GM12864 (cell line): ENCODE measurements at regions not wholly inside any gene's neighbourhood (a gene's known extent, or its start where the extent isn't known, plus 50 kb on each side); places are given as distances from the start of the nearest gene placed in this dataset.

Source experiments
- DNase-seq: peaks from one replicate; pipeline ENCODE4 v3.0.0-alpha.2; 2011; ENCODE audit warnings: low read depth
- H3K4me3 ChIP-seq: 2 replicates; pipeline ENCODE4 v1.5.1; 2011; ENCODE audit warnings: mild to moderate bottlenecking, low read depth, low read length, control low read depth
- CTCF ChIP-seq: IDR thresholded peaks from 2 replicates; pipeline ENCODE4 v1.5.1; 2011; ENCODE audit warnings: low read depth, mild to moderate bottlenecking, moderate library complexity, low read length, control low read depth, inconsistent platforms; ENCODE audit errors: missing control alignments

GRCh38 chr12:58640314-58640713 is 280.0 kb downstream of the LRIG3 start:
- TF ChIP-seq CTCF = no peak
- no peak overlapping the region for H3K4me3 ChIP-seq
- DNase-seq = no peak

- no peak overlapping the region for H3K4me3 ChIP-seq
- no peak for TF ChIP-seq CTCF
- no peak for DNase-seq
Measured at GRCh38 chr12:58645946-58646345, 274.4 kb downstream of the LRIG3 start.

GRCh38 chr12:58647495-58647894 is 272.8 kb downstream of the LRIG3 start:
- H3K4me3 ChIP-seq = no peak overlapping the region
- no peak for DNase-seq
- no peak for TF ChIP-seq CTCF

GRCh38 chr12:58648176-58648575 is 272.1 kb downstream of the LRIG3 start:
- H3K4me3 ChIP-seq = no peak overlapping the region
- TF ChIP-seq CTCF = no peak
- no peak for DNase-seq

- no peak overlapping the region for H3K4me3 ChIP-seq
- TF ChIP-seq CTCF = no peak
- no peak for DNase-seq
Measured at GRCh38 chr12:58651850-58652249, 268.5 kb downstream of the LRIG3 start.

GRCh38 chr12:58654021-58654420 is 266.3 kb downstream of the LRIG3 start:
- no peak overlapping the region for H3K4me3 ChIP-seq
- TF ChIP-seq CTCF = no peak
- DNase-seq = no peak

GRCh38 chr12:58655375-58655774 is 264.9 kb downstream of the LRIG3 start:
- DNase-seq = no peak
- H3K4me3 ChIP-seq = no peak overlapping the region
- TF ChIP-seq CTCF = no peak
